ENCODE measurements at regions not wholly inside any gene's neighbourhood (a gene's known extent, or its start where the extent isn't known, plus 50 kb on each side); places are given as distances from the start of the nearest gene placed in this dataset.

- Histone ChIP-seq H3F3A (ENCODE audit: low read length, unreplicated experiment) (no peaks in the 10 kb centered on the region), H3K9ac (ENCODE audit: low read length) (no peak overlapping the region), H3K9me3 (ENCODE audit: low read length) (no peaks in the 10 kb centered on the region), H3K9me2 (replicated peaks; ENCODE audit: low read length) (no peaks in the 10 kb centered on the region), H3K36me3 (ENCODE audit: low read depth, low read length) (no peaks in the 10 kb centered on the region), H3K27ac (ENCODE audit: low read length) (no peak overlapping the region), H3K27me3 (ENCODE audit: low read length) (no peaks in the 10 kb centered on the region), H3K4me2 (ENCODE audit: low read length) (no peak overlapping the region), H3K4me3 (ENCODE audit: low read length) (no peak overlapping the region), H4K20me1 (ENCODE audit: low read length) (no peaks in the 10 kb centered on the region), H3K79me2 (ENCODE audit: low read length) (no peaks in the 10 kb centered on the region), H3K4me1 (ENCODE audit: insufficient read depth, low read length) (no peaks in the 10 kb centered on the region), H2AFZ (ENCODE audit: low read length) (no peak overlapping the region)
- intact Hi-C loops (cut with micrococcal nuclease) = no loop called here
- POLR2A ChIA-PET (ENCODE audit: unreplicated experiment) = no interaction called here
- ATAC-seq = no peak
- CTCF ChIA-PET = no interaction called here
- DNase-seq = no peak
- BruUV-seq (replicated peaks) = no TSS peak
- TF ChIP-seq EZH2 (IDR thresholded peaks at IDR 0.05; ENCODE audit: low read length, unreplicated experiment) (no peak), CTCF (conservative IDR thresholded peaks at IDR 0.05; ENCODE audit: low read depth, low read length) (no peak), EZH2phosphoT487 (IDR thresholded peaks at IDR 0.05; ENCODE audit: borderline replicate concordance, low read length) (no peak)
These were observed 155.0 kb downstream of the TRAM1L1 start for GRCh38 chr4:116930329-116930728.

- H3K9ac ChIP-seq (ENCODE audit: low read length) = no peak overlapping the region
- H3F3A ChIP-seq (ENCODE audit: low read length, unreplicated experiment) = no peaks in the 10 kb centered on the region
- no peak overlapping the region for H3K4me2 ChIP-seq (ENCODE audit: low read length)
These were observed 158.6 kb downstream of the TRAM1L1 start for GRCh38 chr4:116926631-116927295.

More at GRCh38 chr4:116926631-116927295, 158.6 kb downstream of the TRAM1L1 start:
- DNase-seq (no peak), ATAC-seq (no peak)
- Histone ChIP-seq H3K4me1 (ENCODE audit: insufficient read depth, low read length) (no peaks in the 10 kb centered on the region), H3K27me3 (ENCODE audit: low read length) (no peaks in the 10 kb centered on the region), H3K36me3 (ENCODE audit: low read depth, low read length) (no peaks in the 10 kb centered on the region), H3K9me3 (ENCODE audit: low read length) (no peaks in the 10 kb centered on the region), H4K20me1 (ENCODE audit: low read length) (no peaks in the 10 kb centered on the region), H3K79me2 (ENCODE audit: low read length) (no peaks in the 10 kb centered on the region), H3K4me3 (ENCODE audit: low read length) (no peak overlapping the region), H3K9me2 (replicated peaks; ENCODE audit: low read length) (no peaks in the 10 kb centered on the region), H2AFZ (ENCODE audit: low read length) (no peak overlapping the region), H3K27ac (ENCODE audit: low read length) (no peak overlapping the region)
- ChIA-PET CTCF (no interaction called here), POLR2A (ENCODE audit: unreplicated experiment) (no interaction called here)
- no TSS peak for BruUV-seq (replicated peaks)
- TF ChIP-seq CTCF (conservative IDR thresholded peaks at IDR 0.05; ENCODE audit: low read depth, low read length) (no peak), EZH2phosphoT487 (IDR thresholded peaks at IDR 0.05; ENCODE audit: borderline replicate concordance, low read length) (no peak), EZH2 (IDR thresholded peaks at IDR 0.05; ENCODE audit: low read length, unreplicated experiment) (no peak)
- intact Hi-C loops (cut with micrococcal nuclease) = no loop called here

All from PC-3 (cell line).